ENCODE measurements at regions not wholly inside any gene's neighbourhood (a gene's known extent, or its start where the extent isn't known, plus 50 kb on each side); places are given as distances from the start of the nearest gene placed in this dataset.
A peak's percentile ranks its signal among the peaks of the same experiment; 100 is the strongest.

GRCh38 chr3:21054064-21054463 lies 696.9 kb downstream of the ZNF385D start (continued):
- TF ChIP-seq REST (IDR thresholded peaks at IDR 0.05; ENCODE audit: low read depth, low read length) = no peak
- TF ChIP-seq ZNF217 (IDR thresholded peaks at IDR 0.05) = no peak
- no peak for TF ChIP-seq ZZZ3 (IDR thresholded peaks at IDR 0.05; ENCODE audit: control insufficient read depth, insufficient read length, low read depth)

- ChIA-PET SMC1A (ENCODE audit: uncharacterized antibody, unreplicated experiment) (no interaction called here), CTCF (no interaction called here), RAD21 (ENCODE audit: unreplicated experiment) (no interaction called here), POLR2A (no interaction called here)
- TF ChIP-seq E4F1 (IDR thresholded peaks at IDR 0.05; ENCODE audit: borderline replicate concordance, partially characterized antibody) (no peak), TARDBP (IDR thresholded peaks at IDR 0.05; ENCODE audit: borderline replicate concordance) (no peak), SPI1 (IDR thresholded peaks at IDR 0.05; ENCODE audit: borderline replicate concordance, insufficient read depth, low read depth, low read length) (peak; percentile 30; the same call in 1 of the 2 replicates), NR2C1 (IDR thresholded peaks at IDR 0.05) (no peak), ZNF622 (IDR thresholded peaks at IDR 0.05) (no peak), BHLHE40 (IDR thresholded peaks at IDR 0.05; ENCODE audit: borderline replicate concordance in 1 of 2, low read depth in 2 of 2, low read length in 1 of 2) (0 out of 4 replicates have a peak, but pooled peaks of 1 of the 2 experiments have one; percentile 5), ZZZ3 (IDR thresholded peaks at IDR 0.05; ENCODE audit: control insufficient read depth, insufficient read length, low read depth) (no peak)
- TF ChIP-seq, protein P1, sequence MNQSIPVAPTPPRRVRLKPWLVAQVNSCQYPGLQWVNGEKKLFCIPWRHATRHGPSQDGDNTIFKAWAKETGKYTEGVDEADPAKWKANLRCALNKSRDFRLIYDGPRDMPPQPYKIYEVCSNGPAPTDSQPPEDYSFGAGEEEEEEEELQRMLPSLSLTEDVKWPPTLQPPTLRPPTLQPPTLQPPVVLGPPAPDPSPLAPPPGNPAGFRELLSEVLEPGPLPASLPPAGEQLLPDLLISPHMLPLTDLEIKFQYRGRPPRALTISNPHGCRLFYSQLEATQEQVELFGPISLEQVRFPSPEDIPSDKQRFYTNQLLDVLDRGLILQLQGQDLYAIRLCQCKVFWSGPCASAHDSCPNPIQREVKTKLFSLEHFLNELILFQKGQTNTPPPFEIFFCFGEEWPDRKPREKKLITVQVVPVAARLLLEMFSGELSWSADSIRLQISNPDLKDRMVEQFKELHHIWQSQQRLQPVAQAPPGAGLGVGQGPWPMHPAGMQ (IDR thresholded peaks at IDR 0.05; ENCODE audit: borderline replicate concordance) = no peak
- TF ChIP-seq, protein P2, sequence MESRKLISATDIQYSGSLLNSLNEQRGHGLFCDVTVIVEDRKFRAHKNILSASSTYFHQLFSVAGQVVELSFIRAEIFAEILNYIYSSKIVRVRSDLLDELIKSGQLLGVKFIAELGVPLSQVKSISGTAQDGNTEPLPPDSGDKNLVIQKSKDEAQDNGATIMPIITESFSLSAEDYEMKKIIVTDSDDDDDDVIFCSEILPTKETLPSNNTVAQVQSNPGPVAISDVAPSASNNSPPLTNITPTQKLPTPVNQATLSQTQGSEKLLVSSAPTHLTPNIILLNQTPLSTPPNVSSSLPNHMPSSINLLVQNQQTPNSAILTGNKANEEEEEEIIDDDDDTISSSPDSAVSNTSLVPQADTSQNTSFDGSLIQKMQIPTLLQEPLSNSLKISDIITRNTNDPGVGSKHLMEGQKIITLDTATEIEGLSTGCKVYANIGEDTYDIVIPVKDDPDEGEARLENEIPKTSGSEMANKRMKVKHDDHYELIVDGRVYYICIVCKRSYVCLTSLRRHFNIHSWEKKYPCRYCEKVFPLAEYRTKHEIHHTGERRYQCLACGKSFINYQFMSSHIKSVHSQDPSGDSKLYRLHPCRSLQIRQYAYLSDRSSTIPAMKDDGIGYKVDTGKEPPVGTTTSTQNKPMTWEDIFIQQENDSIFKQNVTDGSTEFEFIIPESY (IDR thresholded peaks at IDR 0.05) = no peak
- Histone ChIP-seq H3K4me3 (no peak overlapping the region), H3K79me2 (ENCODE audit: control insufficient read depth, insufficient read depth, low read length) (no peaks in the 10 kb centered on the region), H3K4me1 (ENCODE audit: control insufficient read depth, insufficient read depth, low read length) (no peaks in the 10 kb centered on the region), H3K36me3 (ENCODE audit: control insufficient read depth in 2 of 2, insufficient read depth in 2 of 2, low read length in 1 of 2) (no peaks in the 10 kb centered on the region), H3K27me3 (replicated peaks in 1 of 2; ENCODE audit: control insufficient read depth in 2 of 2, insufficient read depth in 2 of 2, low read length in 1 of 2) (no peaks in the 10 kb centered on the region), H2AFZ (ENCODE audit: control insufficient read depth, low read depth, low read length) (no peak overlapping the region), H3K9ac (ENCODE audit: control insufficient read depth, insufficient read depth, low read length) (no peak overlapping the region), H3K4me2 (ENCODE audit: control insufficient read depth, insufficient read depth) (no peak overlapping the region), H4K20me1 (ENCODE audit: control insufficient read depth, insufficient read depth) (no peaks in the 10 kb centered on the region), H3K9me3 (replicated peaks; ENCODE audit: control insufficient read depth, insufficient read depth, low read length) (no peaks in the 10 kb centered on the region), H3K27ac (ENCODE audit: control insufficient read depth, insufficient read depth) (no peak overlapping the region)
- no TSS peak for BruUV-seq (replicated peaks)
- FAIRE-seq (no peak), ATAC-seq (no peak), DNase-seq (ENCODE audit: low read depth, low spot score) (no peak)
- in situ Hi-C loops (cut with MboI) = no loop called here
- intact Hi-C loops (cut with micrococcal nuclease; ENCODE audit: unreplicated experiment) = no loop called here
- 30% methylated on average over 6 of the region's 7 CpGs for WGBS (ENCODE audit: insufficient coverage, insufficient replicate concordance, low lambda C conversion rate, missing lambda C conversion rate)
Observed at GRCh38 chr3:21049334-21050062, 701.5 kb downstream of the ZNF385D start.
